ENCODE measurements at regions not wholly inside any gene's neighbourhood (a gene's known extent, or its start where the extent isn't known, plus 50 kb on each side); places are given as distances from the start of the nearest gene placed in this dataset.

DNA sequence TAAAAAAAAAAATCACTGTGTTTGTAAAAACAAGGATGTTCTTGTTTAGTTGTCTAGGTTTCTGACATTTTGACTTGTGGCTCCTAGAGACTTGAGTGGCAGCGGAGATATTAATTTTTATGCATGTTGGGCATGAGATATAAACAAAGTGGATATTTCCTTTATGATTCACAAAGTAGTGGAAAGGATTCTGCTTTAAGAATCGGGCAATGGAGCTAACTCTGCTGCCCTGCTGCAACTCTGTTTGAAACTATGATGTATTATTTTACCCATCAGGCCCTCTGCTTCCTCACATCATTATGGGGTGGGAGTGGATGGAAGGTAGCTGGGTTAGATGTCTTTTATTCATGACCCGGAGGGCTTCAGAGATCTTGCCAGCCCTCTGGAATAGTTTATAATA is 94.1 kb upstream of the CD180 start:
- no peak overlapping the region for H3K4me3 Mint-ChIP-seq
- DNase-seq = no peak

DNA sequence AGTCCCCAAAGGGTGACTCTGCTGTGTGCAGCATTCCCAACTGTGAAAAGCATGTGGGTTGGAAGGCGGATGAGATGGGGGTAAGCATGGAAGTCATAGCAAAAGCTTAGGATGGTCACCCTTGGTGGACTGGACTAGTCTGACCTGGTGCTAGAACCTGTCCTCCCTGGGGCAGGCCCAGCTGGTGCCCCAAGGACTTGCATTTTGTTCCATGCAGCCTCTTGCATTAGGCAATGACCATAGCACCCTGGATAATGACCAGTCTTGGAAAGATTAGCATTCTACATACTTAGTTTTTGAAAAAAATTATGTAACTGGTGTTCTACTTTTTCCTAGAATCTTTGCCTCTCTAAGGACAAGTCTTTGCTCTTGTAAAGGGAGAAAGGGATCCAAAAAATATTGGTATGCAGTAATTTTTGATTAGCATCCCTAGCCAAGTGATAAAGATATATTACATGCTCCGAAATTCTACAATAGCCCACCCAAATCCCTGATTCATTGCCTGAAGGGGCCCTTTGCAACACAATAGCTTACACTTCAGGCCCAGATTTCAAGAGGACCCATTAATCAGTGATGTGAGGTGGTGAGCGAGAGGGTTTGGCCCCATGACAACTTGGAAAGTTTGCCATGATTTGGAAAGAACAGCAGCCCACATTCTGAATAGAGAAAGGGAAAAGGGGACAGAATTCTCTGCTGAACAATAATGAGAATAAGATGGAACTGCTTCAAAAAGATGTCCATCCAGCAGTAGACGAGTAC is 93.3 kb upstream of the CD180 start:
- Mint-ChIP-seq H3K27me3 (peaks cover 5% of the 10 kb centered on the region), H3K4me3 (no peak overlapping the region), H3K4me1 (no peaks in the 10 kb centered on the region), H3K36me3 (ENCODE audit: low read depth) (no peaks in the 10 kb centered on the region), H3K27ac (no peak overlapping the region), H3K9me3 (no peaks in the 10 kb centered on the region)
- intact Hi-C loops (cut with micrococcal nuclease) = no loop called here
- no peak for DNase-seq

More for the DNA sequence above, 94.1 kb upstream of the CD180 start:
- Mint-ChIP-seq H3K27me3 (peaks cover 5% of the 10 kb centered on the region), H3K36me3 (ENCODE audit: low read depth) (no peaks in the 10 kb centered on the region), H3K9me3 (no peaks in the 10 kb centered on the region), H3K27ac (no peak overlapping the region), H3K4me1 (no peaks in the 10 kb centered on the region)
- intact Hi-C loops (cut with micrococcal nuclease) = no loop called here

DNA sequence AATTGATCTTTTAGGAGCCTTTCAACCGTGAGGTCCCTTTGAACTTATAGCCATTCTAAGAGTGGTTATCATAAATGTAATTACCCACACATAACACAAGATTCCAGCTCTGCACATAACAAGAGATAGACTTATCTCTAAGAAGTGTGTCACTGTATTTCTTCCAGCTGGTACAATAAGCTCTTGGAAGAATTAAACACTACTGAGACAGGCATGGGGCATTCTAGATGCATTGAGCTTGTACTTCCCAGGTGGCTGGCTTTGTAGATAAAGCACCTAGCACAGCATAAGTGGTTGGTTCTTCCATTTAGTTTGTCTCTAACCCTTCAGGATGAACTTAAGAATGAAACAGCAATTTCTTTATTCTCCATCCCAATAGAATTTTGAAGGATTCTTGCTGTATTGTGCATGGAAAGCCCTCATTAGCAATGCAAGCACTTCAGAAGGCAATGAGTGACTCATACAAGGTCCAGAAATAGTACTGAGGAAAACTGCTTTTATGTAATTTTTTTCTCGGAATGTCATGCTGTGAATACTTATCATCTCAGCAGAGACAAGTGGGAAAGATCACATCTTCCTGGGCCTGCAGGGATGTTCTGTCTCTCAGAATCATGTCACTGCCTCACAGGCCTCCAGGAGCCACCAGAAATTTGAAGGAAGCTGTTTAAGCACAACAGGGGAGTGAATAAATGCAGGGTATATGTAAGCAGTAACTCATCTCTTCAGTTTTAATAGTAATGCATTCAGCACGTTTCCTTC is 91.1 kb upstream of the CD180 start:
- intact Hi-C loops (cut with micrococcal nuclease) = no loop called here
- H3K9me3 Mint-ChIP-seq = no peaks in the 10 kb centered on the region
- no peaks in the 10 kb centered on the region for H3K27me3 Mint-ChIP-seq
- no peak overlapping the region for H3K27ac Mint-ChIP-seq
- no peak overlapping the region for H3K4me3 Mint-ChIP-seq
- no peak for DNase-seq
- no peaks in the 10 kb centered on the region for H3K4me1 Mint-ChIP-seq
- no peaks in the 10 kb centered on the region for H3K36me3 Mint-ChIP-seq (ENCODE audit: low read depth)

DNA sequence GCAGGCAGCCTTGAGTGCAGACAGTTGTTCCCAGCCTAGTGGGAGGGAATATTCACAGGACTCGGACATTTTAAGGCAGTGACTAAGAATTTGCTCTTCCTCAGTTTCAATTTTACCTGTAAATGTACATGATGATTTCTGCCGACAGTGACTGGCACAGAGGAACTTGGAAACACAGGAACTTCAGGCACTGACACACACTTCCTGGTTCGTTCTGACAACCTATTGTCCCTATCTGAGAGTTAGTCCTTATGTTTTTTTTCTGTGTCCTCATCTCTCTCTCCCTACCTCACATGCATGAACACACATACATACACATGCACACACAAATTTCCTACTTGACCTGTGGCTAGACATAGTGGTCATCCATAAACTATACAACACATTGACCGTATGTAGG is 89.4 kb upstream of the CD180 start:
- H3K4me1 Mint-ChIP-seq = no peaks in the 10 kb centered on the region
- no peak for DNase-seq
- no peaks in the 10 kb centered on the region for H3K9me3 Mint-ChIP-seq
- no peak overlapping the region for H3K27ac Mint-ChIP-seq
- no peaks in the 10 kb centered on the region for H3K27me3 Mint-ChIP-seq
- H3K4me3 Mint-ChIP-seq = no peak overlapping the region
- intact Hi-C loops (cut with micrococcal nuclease) = no loop called here
- H3K36me3 Mint-ChIP-seq (ENCODE audit: low read depth) = no peaks in the 10 kb centered on the region

DNA sequence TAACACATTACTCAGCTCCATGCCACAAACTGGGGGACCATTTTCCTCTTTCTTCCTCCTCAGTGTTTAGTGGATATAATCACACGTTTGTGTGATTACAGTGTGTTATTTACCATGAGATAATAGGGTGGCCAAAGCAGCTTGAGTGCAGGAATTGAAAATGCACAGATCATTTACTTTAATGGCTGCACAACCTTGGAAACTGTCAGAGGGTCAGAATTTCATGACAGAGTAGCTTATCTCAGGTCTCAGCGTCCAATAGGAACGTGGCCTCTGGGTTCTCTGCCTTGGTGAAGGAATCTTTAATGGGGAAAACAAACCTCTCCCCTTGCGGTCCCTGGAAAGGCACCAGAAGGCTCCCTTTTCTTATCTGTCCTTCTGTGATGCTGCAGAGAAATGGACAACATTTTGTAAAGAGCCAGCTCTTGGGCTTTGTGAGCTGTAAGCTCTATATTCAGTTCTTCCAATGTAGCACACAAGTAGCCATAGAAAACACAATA is 87.4 kb upstream of the CD180 start:
- Mint-ChIP-seq H3K27me3 (no peaks in the 10 kb centered on the region), H3K36me3 (ENCODE audit: low read depth) (no peaks in the 10 kb centered on the region), H3K4me1 (no peaks in the 10 kb centered on the region), H3K9me3 (no peaks in the 10 kb centered on the region), H3K27ac (no peak overlapping the region), H3K4me3 (no peak overlapping the region)
- DNase-seq = no peak
- intact Hi-C loops (cut with micrococcal nuclease) = no loop called here

DNA sequence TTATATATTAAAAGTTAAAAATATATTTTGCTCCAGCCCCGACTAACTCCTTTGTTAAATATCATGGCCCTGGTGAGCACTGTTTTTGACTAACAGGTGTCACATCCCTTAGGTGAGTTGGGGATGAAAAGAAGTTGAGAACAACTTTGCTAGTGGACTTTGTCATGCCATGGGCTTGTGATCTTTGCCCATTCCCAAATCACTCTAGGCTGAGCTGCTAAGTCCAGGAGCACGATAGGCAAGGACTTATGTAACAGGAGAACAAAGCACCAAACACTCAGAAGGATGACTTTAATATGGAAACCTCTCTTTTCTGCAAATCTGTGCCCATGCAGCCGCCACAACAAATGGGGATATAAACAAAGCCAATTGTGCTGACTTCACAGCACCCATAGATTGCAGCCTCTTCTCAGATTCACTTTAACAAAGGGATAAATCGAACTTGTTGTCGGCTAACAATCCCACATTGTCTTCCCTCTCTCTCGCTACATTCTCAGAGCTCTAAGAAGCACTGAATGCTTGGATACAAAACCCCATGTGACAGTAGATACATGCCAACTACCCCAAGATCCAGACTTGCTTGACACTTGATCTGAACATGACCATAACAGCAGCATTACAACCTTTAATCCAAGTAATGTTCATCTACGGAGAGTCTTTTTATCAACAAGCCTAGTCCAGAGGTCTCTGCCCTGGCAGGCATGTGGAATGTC is 86.8 kb upstream of the CD180 start:
- intact Hi-C loops (cut with micrococcal nuclease) = no loop called here
- H3K4me1 Mint-ChIP-seq = no peaks in the 10 kb centered on the region
- DNase-seq = no peak

DNA sequence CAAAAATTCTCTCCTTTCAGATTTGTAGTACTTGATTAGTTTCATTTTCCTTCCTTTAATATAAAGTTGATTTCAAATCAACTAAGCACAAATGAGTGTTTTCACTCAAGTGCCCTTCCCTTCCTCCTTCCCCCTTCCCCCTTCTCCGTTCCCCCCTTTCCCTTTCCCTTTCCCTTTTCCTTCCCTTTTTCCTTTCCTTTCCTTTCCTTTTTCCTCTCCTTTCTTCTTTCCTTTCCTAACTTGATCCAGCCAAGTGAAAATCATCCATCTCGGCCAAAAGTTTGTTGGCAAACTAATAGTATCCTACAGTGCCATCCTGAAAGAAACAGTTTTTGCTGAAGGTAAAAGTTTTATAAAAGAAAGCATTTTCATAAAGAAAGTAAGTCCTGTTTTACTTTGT is 85.3 kb upstream of the CD180 start:
- Mint-ChIP-seq H3K36me3 (ENCODE audit: low read depth) (no peaks in the 10 kb centered on the region), H3K27ac (no peak overlapping the region), H3K27me3 (no peaks in the 10 kb centered on the region), H3K4me3 (no peak overlapping the region), H3K9me3 (no peaks in the 10 kb centered on the region), H3K4me1 (no peaks in the 10 kb centered on the region)
- DNase-seq = no peak
- intact Hi-C loops (cut with micrococcal nuclease) = no loop called here

More for the DNA sequence above, 86.8 kb upstream of the CD180 start:
- H3K27ac Mint-ChIP-seq = no peak overlapping the region
- no peaks in the 10 kb centered on the region for H3K36me3 Mint-ChIP-seq (ENCODE audit: low read depth)
- H3K27me3 Mint-ChIP-seq = no peaks in the 10 kb centered on the region
- H3K9me3 Mint-ChIP-seq = no peaks in the 10 kb centered on the region
- no peak overlapping the region for H3K4me3 Mint-ChIP-seq

DNA sequence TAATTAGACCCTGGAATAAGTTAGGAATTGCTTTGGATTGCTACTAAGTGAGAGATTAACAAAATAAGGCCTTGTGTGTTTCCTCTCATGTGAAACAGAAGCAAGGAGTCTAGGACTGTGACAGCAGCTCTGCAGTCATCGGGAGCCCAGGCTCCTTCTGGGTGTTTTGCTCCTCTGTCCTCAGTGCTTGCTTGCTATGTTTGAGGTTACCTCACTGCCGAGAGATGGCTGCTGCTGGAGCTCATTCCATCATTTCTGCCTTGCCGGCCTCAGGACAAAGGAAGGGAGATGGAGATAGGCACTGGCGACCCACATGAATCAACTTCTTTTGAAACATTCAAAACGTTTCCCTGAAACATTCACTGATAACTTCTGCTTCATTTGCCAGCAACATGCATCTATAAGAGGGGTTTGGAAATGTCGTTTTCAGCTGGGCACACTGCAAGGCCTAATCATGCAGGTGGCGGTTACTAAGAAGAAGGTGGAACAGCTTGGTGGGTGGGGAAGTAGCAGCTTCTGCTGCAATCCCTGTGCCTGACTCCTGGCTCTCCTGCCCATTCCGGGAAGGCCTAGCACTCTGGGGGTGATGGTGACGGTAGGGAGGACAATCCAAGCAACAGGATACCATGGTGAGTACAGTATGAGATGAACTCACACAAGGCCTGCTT is 77.2 kb upstream of the CD180 start:
- H3K4me3 Mint-ChIP-seq = no peak overlapping the region
- H3K36me3 Mint-ChIP-seq (ENCODE audit: low read depth) = no peaks in the 10 kb centered on the region
- intact Hi-C loops (cut with micrococcal nuclease) = no loop called here
- no peaks in the 10 kb centered on the region for H3K4me1 Mint-ChIP-seq
- no peak for DNase-seq
- peaks cover 11% of the 10 kb centered on the region for H3K9me3 Mint-ChIP-seq
- H3K27ac Mint-ChIP-seq = no peak overlapping the region
- peaks cover 3% of the 10 kb centered on the region for H3K27me3 Mint-ChIP-seq

DNA sequence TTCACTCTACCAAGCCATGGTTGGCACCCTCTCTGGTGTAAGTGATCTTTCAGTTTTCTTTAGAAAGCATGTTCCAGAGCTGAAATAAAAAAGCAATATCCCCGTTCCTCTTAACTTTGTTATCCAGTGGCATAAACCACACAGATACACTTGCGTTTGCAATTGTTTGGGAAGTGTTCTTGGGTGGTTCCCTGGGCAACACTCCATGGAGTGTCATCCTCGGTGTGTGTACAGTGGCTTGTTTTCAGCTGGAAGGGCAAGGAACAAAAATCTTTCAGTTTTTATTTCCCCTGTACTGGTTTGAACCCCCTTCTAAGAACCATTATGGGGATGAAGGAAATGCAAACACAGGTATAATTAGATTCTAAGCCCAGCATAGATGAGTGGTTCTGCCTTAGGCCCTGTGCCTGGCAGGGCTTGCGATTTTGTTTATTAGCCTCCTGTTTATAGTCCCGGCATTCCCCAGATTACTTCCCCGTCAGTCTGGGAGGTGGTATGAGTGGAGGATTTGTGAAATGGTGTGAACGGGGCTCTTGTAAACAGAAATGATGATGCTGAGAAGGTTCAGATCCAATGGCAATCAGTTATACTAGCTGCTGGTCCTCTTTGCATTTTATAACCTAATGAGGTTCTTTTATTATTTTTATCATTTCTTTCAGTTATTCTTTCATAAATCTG is 76.0 kb upstream of the CD180 start:
- peaks cover 3% of the 10 kb centered on the region for H3K27me3 Mint-ChIP-seq
- H3K9me3 Mint-ChIP-seq = peaks cover 11% of the 10 kb centered on the region
- no peak overlapping the region for H3K27ac Mint-ChIP-seq
- H3K4me3 Mint-ChIP-seq = no peak overlapping the region
- intact Hi-C loops (cut with micrococcal nuclease) = no loop called here
- no peaks in the 10 kb centered on the region for H3K36me3 Mint-ChIP-seq (ENCODE audit: low read depth)
- no peaks in the 10 kb centered on the region for H3K4me1 Mint-ChIP-seq
- no peak for DNase-seq

DNA sequence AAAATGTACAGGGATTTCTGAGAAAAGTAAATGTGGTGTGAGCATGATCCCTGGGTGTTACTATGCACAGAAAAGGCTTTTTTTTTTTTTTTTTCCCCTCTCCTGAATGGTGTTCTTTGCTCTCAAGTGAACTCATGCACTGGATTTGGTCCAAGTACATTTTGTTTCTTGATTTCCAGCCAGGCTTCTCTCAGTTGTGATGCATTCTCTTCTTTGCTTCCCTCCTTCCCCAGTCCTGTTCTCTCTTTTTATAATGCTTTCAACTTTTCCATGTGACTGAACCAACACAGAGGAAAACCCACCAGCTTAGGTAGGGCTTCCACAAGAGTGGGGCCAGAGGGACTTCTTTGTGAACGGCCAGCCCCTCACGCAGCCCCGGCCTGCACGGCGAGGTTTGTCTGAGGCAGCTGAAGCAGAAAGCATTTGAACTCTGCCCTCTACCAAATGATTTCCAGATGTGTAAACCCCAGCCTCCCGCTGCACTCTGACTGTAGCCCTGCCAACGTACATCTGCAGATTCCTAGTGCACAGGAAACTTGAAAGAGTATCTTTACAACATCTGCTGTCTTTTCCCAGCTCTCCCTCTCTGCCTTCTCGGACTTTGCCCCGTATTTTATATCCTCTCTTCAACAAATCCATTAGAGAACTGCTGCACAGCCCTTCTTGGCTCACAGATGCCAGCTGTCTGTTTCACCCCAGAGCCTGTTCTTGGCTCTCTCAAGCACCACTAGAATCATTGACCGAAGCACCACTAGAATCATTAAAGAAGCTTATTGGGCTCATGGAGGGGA is 71.8 kb upstream of the CD180 start:
- no peak for DNase-seq
- Mint-ChIP-seq H3K27ac (no peak overlapping the region), H3K4me3 (no peak overlapping the region), H3K4me1 (no peaks in the 10 kb centered on the region), H3K27me3 (peaks cover 6% of the 10 kb centered on the region), H3K36me3 (ENCODE audit: low read depth) (no peaks in the 10 kb centered on the region), H3K9me3 (peaks cover 7% of the 10 kb centered on the region)
- intact Hi-C loops (cut with micrococcal nuclease) = no loop called here

DNA sequence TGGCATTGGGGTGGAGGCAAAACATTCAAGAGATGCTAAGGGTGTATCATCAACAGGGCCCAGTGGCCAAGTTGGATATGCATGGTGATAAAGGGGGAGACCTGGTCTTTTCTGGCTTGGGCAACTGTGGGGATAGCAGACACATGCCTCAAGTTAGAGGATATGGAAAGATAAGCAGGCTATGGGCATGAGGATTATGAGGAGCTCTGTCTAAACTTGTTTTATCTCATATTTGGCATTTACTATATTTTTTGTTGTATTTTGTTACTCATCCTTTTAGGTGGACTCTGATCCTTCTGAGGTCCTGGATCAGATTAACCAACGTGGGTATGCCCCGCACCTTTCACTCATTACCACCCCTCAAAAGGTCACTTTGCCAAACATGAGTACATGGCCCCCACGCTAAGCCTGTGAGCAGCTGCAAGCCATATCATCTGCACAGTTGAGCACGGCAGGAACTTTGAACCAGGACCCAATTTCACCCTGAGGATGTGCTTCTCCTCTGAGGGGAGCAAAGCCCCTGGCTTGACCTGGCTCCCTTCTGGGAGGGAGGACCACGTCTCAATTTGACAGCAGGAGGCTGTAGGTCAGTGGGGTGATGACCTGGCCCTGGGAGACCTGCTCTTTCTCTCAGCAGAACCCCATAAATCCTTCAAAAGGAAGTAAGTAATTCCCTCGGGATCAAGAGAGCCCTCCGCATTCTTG is 71.1 kb upstream of the CD180 start:
- intact Hi-C loops (cut with micrococcal nuclease) = no loop called here
- H3K36me3 Mint-ChIP-seq (ENCODE audit: low read depth) = no peaks in the 10 kb centered on the region
- DNase-seq = no peak
- H3K4me1 Mint-ChIP-seq = no peaks in the 10 kb centered on the region
- H3K27ac Mint-ChIP-seq = no peak overlapping the region
- H3K27me3 Mint-ChIP-seq = peaks cover 7% of the 10 kb centered on the region
- no peak overlapping the region for H3K4me3 Mint-ChIP-seq
- H3K9me3 Mint-ChIP-seq = peaks cover 1% of the 10 kb centered on the region

DNA sequence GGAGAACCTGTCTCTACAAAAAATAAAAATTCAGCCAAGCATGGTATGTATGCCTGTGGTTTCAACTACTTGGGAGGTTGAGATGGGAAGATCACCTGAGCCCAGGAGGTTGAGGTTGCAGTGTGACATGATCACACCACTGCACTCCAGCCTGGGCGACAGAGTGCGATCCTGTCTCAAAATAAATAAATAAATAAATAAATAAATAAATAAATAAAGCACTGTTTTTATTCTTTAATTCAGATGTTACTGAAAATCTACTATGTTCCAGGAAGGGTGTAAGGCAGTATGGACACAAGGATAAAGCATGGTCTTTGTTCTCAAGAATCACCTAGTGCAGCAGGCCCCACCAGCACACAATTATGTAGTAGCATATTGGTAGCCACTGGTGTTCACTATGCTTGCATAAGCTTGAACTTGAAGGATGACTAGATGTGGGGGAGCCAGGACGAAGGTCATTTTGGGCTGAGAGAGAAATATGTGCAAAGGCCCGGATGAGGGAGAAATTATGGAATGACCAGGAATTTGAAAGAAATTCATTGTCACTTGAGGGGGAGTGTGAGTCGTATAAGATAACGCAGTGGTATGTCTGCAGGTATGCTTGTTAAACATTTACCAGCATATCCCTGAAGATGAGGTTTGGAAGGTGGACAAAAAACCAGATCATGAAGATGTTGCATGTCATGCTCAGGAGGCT is 70.2 kb upstream of the CD180 start:
- intact Hi-C loops (cut with micrococcal nuclease) = no loop called here
- H3K9me3 Mint-ChIP-seq = no peaks in the 10 kb centered on the region
- H3K27ac Mint-ChIP-seq = no peak overlapping the region
- H3K4me1 Mint-ChIP-seq = no peaks in the 10 kb centered on the region
- H3K4me3 Mint-ChIP-seq = no peak overlapping the region
- H3K27me3 Mint-ChIP-seq = peaks cover 7% of the 10 kb centered on the region
- no peaks in the 10 kb centered on the region for H3K36me3 Mint-ChIP-seq (ENCODE audit: low read depth)
- no peak for DNase-seq
